ENCODE measurements at regions not wholly inside any gene's neighbourhood (a gene's known extent, or its start where the extent isn't known, plus 50 kb on each side); places are given as distances from the start of the nearest gene placed in this dataset.

DNA sequence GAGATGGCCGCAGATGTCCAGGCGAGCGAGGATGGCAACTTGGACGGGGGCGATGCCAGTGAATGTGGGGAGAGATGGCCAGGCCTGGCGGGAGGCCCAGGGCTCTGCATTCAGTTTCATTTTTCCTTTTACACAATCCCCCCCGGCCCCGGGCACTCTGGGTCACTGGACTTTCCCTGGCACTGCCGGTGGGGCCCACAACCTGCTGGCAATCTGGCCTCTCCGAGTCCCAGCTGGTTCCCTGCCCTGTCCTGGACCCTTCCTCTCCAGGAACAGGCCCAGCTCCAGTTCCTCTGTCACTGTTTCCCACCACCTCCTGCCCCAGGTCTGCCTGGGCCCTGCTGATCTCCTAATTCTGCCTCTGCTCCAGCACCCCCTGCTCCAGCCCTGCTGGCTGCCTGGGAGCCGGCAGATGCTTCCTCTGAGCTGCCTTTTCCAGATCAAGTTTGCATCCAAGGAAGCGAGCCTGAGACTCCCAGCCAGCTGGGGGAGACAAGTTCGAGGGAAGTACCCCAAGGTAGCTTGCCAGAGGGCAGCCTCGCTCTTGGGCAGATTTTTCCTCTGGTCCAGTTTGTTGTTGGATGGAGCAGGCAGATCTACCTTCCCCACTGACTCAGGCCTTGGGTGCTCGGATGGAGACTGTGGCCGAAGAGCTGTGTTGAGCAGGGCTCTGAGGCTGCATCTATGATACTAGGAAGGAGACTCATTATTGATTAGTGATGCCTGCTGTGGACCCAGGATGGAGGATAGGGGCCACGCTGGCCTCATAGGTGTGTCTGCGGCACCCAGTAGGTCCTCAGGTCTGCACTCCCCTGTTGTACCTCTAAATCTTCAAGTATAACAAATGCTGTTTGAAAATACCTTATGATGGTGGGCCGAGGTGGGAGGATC lies 83.2 kb downstream of the CEBPB start:
- Mint-ChIP-seq H3K27ac (no peak overlapping the region), H3K36me3 (ENCODE audit: low read depth) (no peaks in the 10 kb centered on the region)

DNA sequence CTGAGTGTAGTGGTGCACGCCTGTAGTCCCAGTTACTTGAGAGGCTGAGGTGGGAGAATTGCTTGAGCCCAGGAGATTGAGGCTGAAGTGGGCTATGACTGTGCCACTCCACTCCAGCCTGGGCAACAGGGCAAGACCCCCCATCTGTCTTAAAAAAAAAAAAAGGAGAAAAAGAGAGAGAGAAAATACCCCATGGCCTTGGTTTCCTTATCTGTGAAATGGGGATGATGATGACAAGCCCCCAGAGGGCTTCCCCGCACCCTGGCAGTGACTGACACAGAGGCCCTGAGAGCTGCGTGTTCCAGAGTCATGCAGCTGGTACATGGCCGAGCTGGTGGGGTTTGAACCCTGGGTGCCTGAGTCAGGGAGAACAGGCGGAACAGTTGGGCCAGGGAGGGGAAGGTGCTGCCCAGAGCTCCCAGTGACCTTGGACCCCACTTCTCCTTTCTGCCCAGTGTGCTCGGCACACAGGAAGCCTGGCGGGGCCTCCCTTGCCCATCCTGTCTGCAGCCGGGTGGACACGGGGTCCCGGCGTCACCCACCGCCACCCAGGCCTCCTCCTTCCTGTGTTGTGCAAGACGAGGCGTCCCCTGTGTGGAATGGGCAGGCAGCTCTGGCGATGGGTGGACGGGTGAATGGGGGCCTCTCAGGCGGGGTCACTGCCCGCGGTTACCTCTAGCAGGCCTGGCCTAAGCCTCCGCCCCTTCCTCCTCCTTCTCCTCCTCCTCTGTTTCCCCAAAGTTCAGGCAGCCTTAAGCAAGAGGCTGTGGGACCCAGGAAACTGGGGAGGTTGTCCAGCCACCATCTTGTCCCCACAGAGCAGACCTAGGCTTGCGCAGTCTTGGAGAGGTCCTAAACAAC lies 84.2 kb downstream of the CEBPB start:
- no peak for DNase-seq
- intact Hi-C loops (cut with micrococcal nuclease) = no loop called here
- no peaks in the 10 kb centered on the region for H3K9me3 Mint-ChIP-seq
- H3K27me3 Mint-ChIP-seq = peaks cover 16% of the 10 kb centered on the region
- CTCF ChIA-PET = interaction anchor here (0.8 kb wide), 1 partner anchor 64 kb away, joined by 3 read pairs; no protein-coding TSS in a partner anchor
- peaks cover 2% of the 10 kb centered on the region for H3K4me1 Mint-ChIP-seq (ENCODE audit: low read depth)
- TF ChIP-seq, protein P1, sequence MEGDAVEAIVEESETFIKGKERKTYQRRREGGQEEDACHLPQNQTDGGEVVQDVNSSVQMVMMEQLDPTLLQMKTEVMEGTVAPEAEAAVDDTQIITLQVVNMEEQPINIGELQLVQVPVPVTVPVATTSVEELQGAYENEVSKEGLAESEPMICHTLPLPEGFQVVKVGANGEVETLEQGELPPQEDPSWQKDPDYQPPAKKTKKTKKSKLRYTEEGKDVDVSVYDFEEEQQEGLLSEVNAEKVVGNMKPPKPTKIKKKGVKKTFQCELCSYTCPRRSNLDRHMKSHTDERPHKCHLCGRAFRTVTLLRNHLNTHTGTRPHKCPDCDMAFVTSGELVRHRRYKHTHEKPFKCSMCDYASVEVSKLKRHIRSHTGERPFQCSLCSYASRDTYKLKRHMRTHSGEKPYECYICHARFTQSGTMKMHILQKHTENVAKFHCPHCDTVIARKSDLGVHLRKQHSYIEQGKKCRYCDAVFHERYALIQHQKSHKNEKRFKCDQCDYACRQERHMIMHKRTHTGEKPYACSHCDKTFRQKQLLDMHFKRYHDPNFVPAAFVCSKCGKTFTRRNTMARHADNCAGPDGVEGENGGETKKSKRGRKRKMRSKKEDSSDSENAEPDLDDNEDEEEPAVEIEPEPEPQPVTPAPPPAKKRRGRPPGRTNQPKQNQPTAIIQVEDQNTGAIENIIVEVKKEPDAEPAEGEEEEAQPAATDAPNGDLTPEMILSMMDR (IDR thresholded peaks at IDR 0.05) = no peak
- POLR2A ChIA-PET = no interaction called here
- no peak overlapping the region for H3K4me3 Mint-ChIP-seq
- no peak for ATAC-seq
- no peaks in the 10 kb centered on the region for H3K36me3 Mint-ChIP-seq (ENCODE audit: low read depth)
- H3K27ac Mint-ChIP-seq = no peak overlapping the region

More for the DNA sequence above, 83.2 kb downstream of the CEBPB start:
- Mint-ChIP-seq H3K27me3 (peaks cover 18% of the 10 kb centered on the region), H3K4me1 (ENCODE audit: low read depth) (peaks cover 2% of the 10 kb centered on the region), H3K9me3 (no peaks in the 10 kb centered on the region), H3K4me3 (no peak overlapping the region)
- DNase-seq (no peak), ATAC-seq (no peak)
- CTCF ChIA-PET = no interaction called here
- POLR2A ChIA-PET = no interaction called here
- TF ChIP-seq, protein P1 (IDR thresholded peaks at IDR 0.05) = no peak
- intact Hi-C loops (cut with micrococcal nuclease) = no loop called here

DNA sequence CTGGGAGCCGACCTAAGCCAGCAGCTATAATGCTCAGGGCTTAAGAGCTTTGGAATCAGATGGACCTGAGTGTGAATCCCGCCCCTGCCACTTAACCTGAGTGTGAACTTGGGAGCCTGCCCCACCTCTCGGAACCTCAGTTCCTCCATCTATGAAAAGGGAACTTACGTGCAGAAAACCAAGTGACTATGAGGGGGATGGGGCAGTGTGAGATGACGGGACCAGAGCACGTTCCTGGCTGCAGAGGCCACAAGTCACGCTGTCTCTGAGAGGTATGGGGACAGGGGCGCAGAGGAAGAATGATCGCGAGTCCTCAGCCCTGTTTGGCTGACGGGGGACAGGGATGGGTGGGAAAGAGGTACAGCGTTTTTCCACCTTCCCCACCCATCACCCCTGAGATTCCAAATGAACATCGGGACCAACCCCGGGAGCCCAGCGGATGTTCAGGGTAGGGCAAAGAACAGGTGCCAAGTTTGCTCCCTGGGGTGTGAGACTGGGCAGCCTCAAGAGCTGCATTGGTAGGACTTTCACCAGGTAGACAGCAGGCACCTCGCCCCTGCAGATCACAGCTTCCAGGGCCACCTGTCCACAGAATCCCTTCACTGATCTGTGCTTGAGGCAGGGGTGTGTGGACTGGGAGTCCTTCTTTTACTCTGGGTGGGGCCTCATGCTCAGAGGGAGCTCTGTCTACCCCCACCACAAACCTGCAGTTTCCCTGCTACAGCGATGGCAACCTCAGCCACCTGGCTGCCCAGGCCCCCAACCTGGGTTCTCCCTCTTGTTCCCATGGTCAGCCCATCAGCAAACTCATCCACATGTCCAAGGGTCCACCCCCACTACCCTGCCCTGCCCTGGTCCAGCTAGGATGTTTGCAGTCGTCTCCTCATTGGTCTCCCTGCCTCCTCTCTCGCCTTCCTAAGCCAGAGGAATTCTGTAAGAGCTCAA lies 85.8 kb downstream of the CEBPB start:
- H3K36me3 Mint-ChIP-seq (ENCODE audit: low read depth) = no peaks in the 10 kb centered on the region
- TF ChIP-seq, protein P1 (IDR thresholded peaks at IDR 0.05) = no peak
- ATAC-seq = no peak
- CTCF ChIA-PET = interaction anchor here (0.8 to 0.9 kb wide), 2 partner anchors 62 to 188 kb away, joined by 3 read pairs; no protein-coding TSS in a partner anchor
- no peaks in the 10 kb centered on the region for H3K9me3 Mint-ChIP-seq
- H3K27me3 Mint-ChIP-seq = peaks cover 8% of the 10 kb centered on the region
- POLR2A ChIA-PET = no interaction called here
- H3K4me3 Mint-ChIP-seq = no peak overlapping the region
- intact Hi-C loops (cut with micrococcal nuclease) = no loop called here
- no peaks in the 10 kb centered on the region for H3K4me1 Mint-ChIP-seq (ENCODE audit: low read depth)
- no peak for DNase-seq
- H3K27ac Mint-ChIP-seq = no peak overlapping the region

DNA sequence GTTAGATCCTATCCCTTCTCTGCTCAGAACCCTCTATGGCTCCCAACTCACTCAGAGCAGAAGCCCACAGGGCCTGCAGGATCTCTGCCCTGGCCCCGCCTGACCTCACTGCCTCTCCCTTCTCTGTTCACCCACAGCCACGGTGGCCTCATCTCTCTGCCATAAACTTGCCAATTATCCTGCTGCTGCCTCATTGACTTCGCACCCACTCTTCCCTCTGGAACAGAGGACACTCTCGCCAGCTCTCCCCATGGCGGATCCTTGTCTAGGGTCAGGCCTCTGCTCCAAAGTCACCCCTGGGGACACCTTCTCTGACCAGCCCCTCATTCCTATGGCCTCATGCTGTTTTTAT lies 86.4 kb downstream of the CEBPB start:
- no peaks in the 10 kb centered on the region for H3K4me1 Mint-ChIP-seq (ENCODE audit: low read depth)
- no peaks in the 10 kb centered on the region for H3K36me3 Mint-ChIP-seq (ENCODE audit: low read depth)
- TF ChIP-seq, protein P1 (IDR thresholded peaks at IDR 0.05) = no peak
- ChIA-PET POLR2A (no interaction called here), CTCF (interaction anchor here (0.9 kb wide), 1 partner anchor 187 kb away, joined by 3 read pairs; no protein-coding TSS in a partner anchor)
- H3K4me3 Mint-ChIP-seq = no peak overlapping the region
- DNase-seq = no peak
- no peak for ATAC-seq
- no peaks in the 10 kb centered on the region for H3K9me3 Mint-ChIP-seq
- peaks cover 3% of the 10 kb centered on the region for H3K27me3 Mint-ChIP-seq
- no peak overlapping the region for H3K27ac Mint-ChIP-seq
- intact Hi-C loops (cut with micrococcal nuclease) = no loop called here
